ENCODE measurements at regions not wholly inside any gene's neighbourhood (a gene's known extent, or its start where the extent isn't known, plus 50 kb on each side); places are given as distances from the start of the nearest gene placed in this dataset.
"Not testable (repeated sequence)": the region's sequence is repeated elsewhere in the genome, so short reads cannot be mapped to it uniquely, and the experiment has no call there.

- not testable (repeated sequence) for H3K9ac ChIP-seq (ENCODE audit: low read length); H4K8ac ChIP-seq (ENCODE audit: low read depth, low read length); H3K27me3 ChIP-seq (ENCODE audit: insufficient read depth, low read length, poor library complexity); H3K79me1 ChIP-seq (ENCODE audit: low read length); H2BK5ac ChIP-seq (ENCODE audit: low read length); H3K27ac ChIP-seq (ENCODE audit: low read depth, low read length); H3K4me3 ChIP-seq (ENCODE audit: low read length); H3K23ac ChIP-seq (ENCODE audit: low read length); DNase-seq; H3K4ac ChIP-seq (ENCODE audit: low read depth, low read length); H3K56ac ChIP-seq (ENCODE audit: low read length); H2BK120ac ChIP-seq (ENCODE audit: low read depth, low read length); H2BK15ac ChIP-seq (replicated peaks; ENCODE audit: low read depth); H3K18ac ChIP-seq (ENCODE audit: low read length); H3K4me2 ChIP-seq (ENCODE audit: low read length); H3K4me1 ChIP-seq (ENCODE audit: control insufficient read depth, low read depth, low read length); H2AK5ac ChIP-seq (ENCODE audit: low read length); H4K5ac ChIP-seq (ENCODE audit: low read length); H3K36me3 ChIP-seq (ENCODE audit: control insufficient read depth, insufficient read depth, low read length); H3K79me2 ChIP-seq (ENCODE audit: control insufficient read depth, insufficient read depth, low read length)
- WGBS (ENCODE audit: extremely low coverage, insufficient coverage, low lambda C conversion rate): no CpG with 5 or more reads among the region's 2 CpGs
Observed at GRCh38 chr3:91485891-91486290, 2378.5 kb downstream of the EPHA3 start.

- not testable (repeated sequence) for H4K5ac ChIP-seq (ENCODE audit: low read length); H3K4me3 ChIP-seq (ENCODE audit: low read length); H2BK120ac ChIP-seq (ENCODE audit: low read depth, low read length); H3K79me2 ChIP-seq (ENCODE audit: control insufficient read depth, insufficient read depth, low read length); H3K4me2 ChIP-seq (ENCODE audit: low read length); H2BK5ac ChIP-seq (ENCODE audit: low read length); H3K4ac ChIP-seq (ENCODE audit: low read depth, low read length); H3K36me3 ChIP-seq (ENCODE audit: control insufficient read depth, insufficient read depth, low read length); H3K79me1 ChIP-seq (ENCODE audit: low read length); H3K4me1 ChIP-seq (ENCODE audit: control insufficient read depth, low read depth, low read length); H3K9ac ChIP-seq (ENCODE audit: low read length); H3K18ac ChIP-seq (ENCODE audit: low read length); H3K27me3 ChIP-seq (ENCODE audit: insufficient read depth, low read length, poor library complexity); H4K8ac ChIP-seq (ENCODE audit: low read depth, low read length); H2BK15ac ChIP-seq (replicated peaks; ENCODE audit: low read depth); DNase-seq; H3K23ac ChIP-seq (ENCODE audit: low read length); H2AK5ac ChIP-seq (ENCODE audit: low read length); H3K27ac ChIP-seq (ENCODE audit: low read depth, low read length); H3K56ac ChIP-seq (ENCODE audit: low read length)
- WGBS (ENCODE audit: extremely low coverage, insufficient coverage, low lambda C conversion rate): no CpG with 5 or more reads among the region's 2 CpGs
Observed at GRCh38 chr3:91497712-91498111, 2390.3 kb downstream of the EPHA3 start.

GRCh38 chr3:91499850-91500249, 2392.4 kb downstream of the EPHA3 start:
- WGBS (ENCODE audit: extremely low coverage, insufficient coverage, low lambda C conversion rate): no CpG with 5 or more reads among the region's 1 CpG
- H4K5ac ChIP-seq (ENCODE audit: low read length); H2AK5ac ChIP-seq (ENCODE audit: low read length); H3K9ac ChIP-seq (ENCODE audit: low read length); H3K4me2 ChIP-seq (ENCODE audit: low read length); H4K8ac ChIP-seq (ENCODE audit: low read depth, low read length); H3K56ac ChIP-seq (ENCODE audit: low read length); H3K18ac ChIP-seq (ENCODE audit: low read length); H3K79me1 ChIP-seq (ENCODE audit: low read length); H3K27me3 ChIP-seq (ENCODE audit: insufficient read depth, low read length, poor library complexity); DNase-seq; H3K4ac ChIP-seq (ENCODE audit: low read depth, low read length); H2BK120ac ChIP-seq (ENCODE audit: low read depth, low read length); H2BK5ac ChIP-seq (ENCODE audit: low read length); H3K79me2 ChIP-seq (ENCODE audit: control insufficient read depth, insufficient read depth, low read length); H2BK15ac ChIP-seq (replicated peaks; ENCODE audit: low read depth); H3K27ac ChIP-seq (ENCODE audit: low read depth, low read length); H3K36me3 ChIP-seq (ENCODE audit: control insufficient read depth, insufficient read depth, low read length); H3K4me1 ChIP-seq (ENCODE audit: control insufficient read depth, low read depth, low read length); H3K23ac ChIP-seq (ENCODE audit: low read length); H3K4me3 ChIP-seq (ENCODE audit: low read length): not testable (repeated sequence)

- DNase-seq; H3K23ac ChIP-seq (ENCODE audit: low read length); H2BK15ac ChIP-seq (replicated peaks; ENCODE audit: low read depth); H3K4me1 ChIP-seq (ENCODE audit: control insufficient read depth, low read depth, low read length); H3K56ac ChIP-seq (ENCODE audit: low read length); H3K18ac ChIP-seq (ENCODE audit: low read length); H3K4me2 ChIP-seq (ENCODE audit: low read length); H2BK5ac ChIP-seq (ENCODE audit: low read length); H3K9ac ChIP-seq (ENCODE audit: low read length); H3K4me3 ChIP-seq (ENCODE audit: low read length); H3K36me3 ChIP-seq (ENCODE audit: control insufficient read depth, insufficient read depth, low read length); H3K27ac ChIP-seq (ENCODE audit: low read depth, low read length); H3K79me2 ChIP-seq (ENCODE audit: control insufficient read depth, insufficient read depth, low read length); H3K27me3 ChIP-seq (ENCODE audit: insufficient read depth, low read length, poor library complexity); H3K4ac ChIP-seq (ENCODE audit: low read depth, low read length); H2BK120ac ChIP-seq (ENCODE audit: low read depth, low read length); H4K8ac ChIP-seq (ENCODE audit: low read depth, low read length); H3K79me1 ChIP-seq (ENCODE audit: low read length); H4K5ac ChIP-seq (ENCODE audit: low read length); H2AK5ac ChIP-seq (ENCODE audit: low read length): not testable (repeated sequence)
- WGBS (ENCODE audit: extremely low coverage, insufficient coverage, low lambda C conversion rate): no CpG with 5 or more reads among the region's 1 CpG
Observed at GRCh38 chr3:91504874-91505273, 2397.5 kb downstream of the EPHA3 start.
